Left cardiac atrium (tissue), 4 donors: ENCODE measurements at regions not wholly inside any gene's neighbourhood (a gene's known extent, or its start where the extent isn't known, plus 50 kb on each side); places are given as distances from the start of the nearest gene placed in this dataset.
A peak's percentile ranks its signal among the peaks of the same experiment; 100 is the strongest.
"Not testable (repeated sequence)": the region's sequence is repeated elsewhere in the genome, so short reads cannot be mapped to it uniquely, and the experiment has no call there.

Source experiments
- ATAC-seq, 2 donors: fragments of 200-7000 bp; cut with Tn5 transposase; one replicate each; pipeline ENCODE4 v1.9.1; 2020; ENCODE audit warnings: mild to moderate bottlenecking in 2 of 2, moderate library complexity in 2 of 2
- DNase-seq: peaks from one replicate; pipeline ENCODE4 v3.0.0-alpha.2; 2020
- intact Hi-C, 2 donors: fragments of 100-400 bp; cut with DNase I; formaldehyde crosslinking; loops; one replicate each; pipeline versions ENCODE4 v1.14.1 to v1.15.1; 2022 to 2023
- donor health status: DM: no; HTN: yes; CAD: no.
- donor health status: DM: no; HTN: yes; CAD: no; lungs with severe emphysema.
- donor health status: DM: yes; HTN: yes; CAD: no.
- donor health status: Dilated cardiomyopathy.

DNA sequence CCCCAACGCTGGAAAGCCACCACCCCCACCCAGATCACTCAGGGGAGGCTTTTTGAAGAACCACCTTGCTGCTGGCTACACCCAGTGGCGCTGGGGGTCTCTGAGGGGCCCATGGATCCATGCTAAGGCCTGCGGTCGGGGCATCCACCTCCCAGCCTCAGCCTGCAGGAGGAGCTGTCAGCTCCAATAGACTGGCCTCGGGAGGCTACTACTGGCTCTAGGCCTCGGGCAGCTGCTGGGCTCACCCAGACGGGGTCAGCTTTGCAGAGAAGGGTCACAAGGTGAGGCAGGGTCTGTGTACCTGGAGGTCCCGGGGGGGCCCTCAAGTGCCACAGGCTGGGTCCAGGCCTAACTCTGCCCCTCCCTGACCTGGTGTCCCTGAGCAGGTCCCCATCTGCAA lies 193.7 kb downstream of the OLFM1 start:
- intact Hi-C loops, result no loop called here
- no peak for DNase-seq

DNA sequence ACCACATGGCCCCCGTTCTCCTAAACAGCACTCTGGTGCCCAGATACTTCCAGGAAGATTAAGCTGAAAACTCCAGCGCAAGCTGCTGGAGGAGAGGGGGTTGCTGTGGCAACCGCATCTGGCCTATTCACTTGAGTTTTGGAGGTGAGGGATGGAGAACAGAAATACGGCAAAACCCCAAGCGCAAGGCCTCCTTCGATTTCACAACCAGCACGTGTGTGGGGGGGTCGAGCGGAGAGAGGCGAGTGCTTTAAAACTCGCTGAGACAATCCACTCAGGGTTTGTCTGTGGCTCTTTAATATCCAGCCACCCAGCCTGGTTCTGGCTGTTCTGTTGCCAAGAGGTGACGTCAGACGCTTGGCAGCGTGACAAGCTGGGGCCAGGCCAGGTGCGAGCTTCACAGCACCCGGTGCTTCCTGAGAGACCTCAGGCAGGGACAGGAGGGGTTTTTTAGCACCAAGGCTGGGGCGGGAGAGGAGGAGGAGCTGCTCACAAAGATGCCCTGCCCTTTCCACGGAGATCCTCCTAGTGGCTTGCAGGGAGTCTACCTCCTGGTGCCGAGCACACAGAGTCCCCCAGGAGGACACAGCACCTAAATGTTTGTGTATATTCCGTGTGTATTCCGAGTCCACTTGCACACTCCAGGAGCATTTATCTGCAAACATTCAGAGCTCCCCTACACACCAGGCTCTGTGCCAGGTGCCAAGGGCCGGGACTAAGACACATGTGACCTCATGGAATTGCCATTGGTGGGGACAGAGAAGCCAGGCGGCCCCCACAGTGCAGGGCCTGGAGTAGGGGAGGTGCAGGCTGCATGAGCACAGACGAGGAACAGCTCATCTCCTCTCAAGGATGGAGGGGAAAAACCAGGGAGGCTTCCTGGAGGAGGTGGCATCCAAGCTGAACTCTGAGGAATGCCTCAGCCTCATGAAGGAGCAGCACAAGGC lies 194.6 kb downstream of the OLFM1 start:
- DNase-seq (peak; percentile 63), ATAC-seq (peak; percentile 81 to 83)
- intact Hi-C loops, result no loop called here

More for the DNA sequence above, 193.7 kb downstream of the OLFM1 start:
- ATAC-seq, result no peak

- intact Hi-C loops, result no loop called here
- no peak for ATAC-seq
- no peak for DNase-seq
Observed at GRCh38 chr9:135282808-135283207, 195.3 kb downstream of the OLFM1 start.

- intact Hi-C loops, result no loop called here
- ATAC-seq (no peak), DNase-seq (no peak)
Observed at GRCh38 chr9:135283671-135284070, 195.9 kb upstream of the PPP1R26 start.

DNA sequence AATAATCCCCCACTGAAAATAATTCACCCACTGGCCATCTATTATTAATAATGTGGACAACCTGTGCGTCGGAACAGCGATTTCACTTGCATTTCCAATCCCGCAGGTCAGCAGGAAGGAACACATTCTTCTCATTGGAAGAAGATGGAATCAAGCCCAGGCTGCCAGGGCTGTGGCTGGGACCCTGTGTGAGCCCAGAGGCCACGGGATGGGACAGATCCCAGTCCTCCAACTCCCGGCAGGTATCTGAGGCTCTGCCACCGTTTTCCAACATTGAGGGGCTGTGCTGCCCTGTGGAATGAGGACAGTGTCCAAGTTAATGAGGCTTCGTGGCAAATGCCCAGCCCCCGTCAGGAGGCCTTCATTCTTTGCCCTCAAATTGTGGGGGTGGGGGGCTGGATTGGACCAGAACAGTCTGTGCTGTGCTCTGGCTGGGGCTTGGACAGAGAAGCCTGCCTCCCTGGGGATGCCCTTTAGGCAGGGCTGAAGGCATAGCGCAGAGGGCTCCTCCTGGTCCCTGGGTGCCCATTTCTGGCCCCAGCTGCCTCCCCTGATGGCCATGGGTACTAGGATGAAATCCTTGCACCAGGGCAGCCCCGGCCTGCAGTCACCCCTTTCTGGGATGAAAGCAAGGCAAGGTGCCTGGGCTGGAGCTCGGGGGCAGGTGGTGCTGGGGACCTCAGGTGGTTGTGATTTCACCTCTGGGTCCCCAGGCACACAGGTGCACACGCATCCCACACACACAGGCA lies 195.0 kb upstream of the PPP1R26 start:
- intact Hi-C loops, result no loop called here
- no peak for ATAC-seq
- no peak for DNase-seq

DNA sequence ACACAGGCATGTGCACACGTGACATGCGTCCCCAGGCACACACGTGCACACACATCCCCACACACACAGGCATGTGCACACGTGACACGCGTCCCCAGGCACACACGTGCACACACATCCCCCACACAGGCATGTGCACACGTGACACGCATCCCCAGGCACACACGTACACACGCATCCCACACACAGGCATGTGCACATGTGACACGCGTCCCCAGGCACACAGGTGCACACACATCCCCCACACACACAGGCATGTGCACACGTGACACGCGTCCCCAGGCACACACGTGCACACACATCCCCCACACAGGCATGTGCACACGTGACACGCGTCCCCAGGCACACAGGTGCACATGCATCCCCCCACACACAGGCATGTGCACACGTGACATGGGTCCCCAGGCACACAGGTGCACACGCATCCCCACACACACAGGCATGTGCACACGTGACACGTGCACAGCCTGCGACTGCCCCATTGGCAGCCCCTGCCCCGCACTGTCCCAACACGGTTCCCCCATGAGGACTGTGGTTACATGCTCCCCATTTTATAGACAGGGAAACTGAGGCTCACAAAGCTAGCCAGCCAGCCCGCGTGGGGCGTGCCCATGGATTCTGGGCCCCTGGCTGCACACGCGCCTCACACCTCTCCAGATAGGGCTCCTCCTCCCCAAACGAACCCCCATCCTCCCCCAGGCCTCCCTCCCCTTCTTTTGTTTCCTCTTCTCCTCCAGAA lies 193.2 kb upstream of the PPP1R26 start:
- ATAC-seq, intact Hi-C loops, DNase-seq: not testable (repeated sequence)

- DNase-seq (no peak), ATAC-seq (no peak)
- intact Hi-C loops, result no loop called here
Observed at GRCh38 chr9:135286961-135287360, 192.6 kb upstream of the PPP1R26 start.

GRCh38 chr9:135287627-135288026 lies 192.0 kb upstream of the PPP1R26 start:
- DNase-seq, result no peak
- intact Hi-C loops, result no loop called here
- no peak for ATAC-seq

DNA sequence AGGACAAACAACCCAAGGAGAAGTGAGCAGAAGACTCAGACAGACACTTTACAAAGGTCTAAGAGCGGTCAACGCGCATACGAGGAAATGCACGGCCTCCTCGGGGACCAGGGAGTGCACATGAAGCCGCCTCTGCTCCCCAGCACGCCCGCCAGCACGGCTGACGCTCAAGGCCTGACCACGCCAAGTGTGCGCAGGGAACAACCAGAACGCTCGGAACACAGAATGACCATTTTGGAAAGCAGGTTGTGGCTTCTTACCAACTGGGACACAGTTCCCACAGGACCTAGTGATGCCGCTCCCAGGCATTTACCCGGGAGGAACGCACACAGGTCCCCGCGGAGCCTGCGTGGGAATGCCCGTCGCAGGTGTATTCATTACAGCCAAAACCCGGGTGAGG lies 191.5 kb upstream of the PPP1R26 start:
- ATAC-seq (no peak), DNase-seq (no peak)
- intact Hi-C loops, result no loop called here

DNA sequence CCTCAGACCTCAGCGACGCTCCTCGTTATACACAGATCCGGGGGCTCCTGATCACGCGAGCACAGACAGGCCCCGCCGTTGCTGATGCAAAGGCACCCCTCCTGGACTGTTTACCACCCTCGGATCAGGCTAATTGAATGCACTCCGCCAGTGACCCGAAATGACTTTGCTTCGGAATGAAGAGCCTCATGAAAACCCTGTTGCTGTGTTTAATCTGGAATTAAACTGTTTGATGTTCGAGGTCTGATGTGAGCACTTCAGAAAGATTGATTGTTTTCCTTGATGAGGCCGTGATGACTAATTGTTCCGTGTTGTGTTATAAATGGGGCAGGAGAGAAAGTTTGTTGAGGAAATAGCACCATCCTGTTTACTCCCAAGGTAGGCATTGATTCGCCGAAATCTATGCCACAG lies 190.5 kb upstream of the PPP1R26 start:
- no peak for ATAC-seq
- intact Hi-C loops, result no loop called here
- DNase-seq, result no peak

DNA sequence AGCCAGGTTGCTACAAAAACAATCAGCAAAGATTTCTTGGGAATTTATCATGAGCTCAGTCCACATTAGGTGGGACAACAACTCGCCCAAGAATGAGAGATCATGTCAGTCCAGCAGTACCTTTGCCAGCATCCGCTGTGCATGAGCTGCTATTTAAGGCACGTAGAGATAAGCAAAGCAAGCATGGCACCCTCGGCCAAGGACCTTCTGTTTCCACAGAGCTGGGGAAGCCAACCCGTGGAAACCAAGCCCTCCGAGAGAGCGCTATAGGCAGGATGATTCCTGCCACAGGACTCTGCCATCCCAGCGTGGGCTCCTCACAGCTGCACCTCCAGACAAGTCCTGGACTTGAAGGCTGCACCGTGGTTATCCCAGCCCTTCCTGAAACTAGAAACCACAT lies 189.5 kb upstream of the PPP1R26 start:
- DNase-seq (peak; percentile 54), ATAC-seq (peak; percentile 75 to 89)
- intact Hi-C loops, result no loop called here

- ATAC-seq (no peak), DNase-seq (no peak)
- intact Hi-C loops, result no loop called here
Observed at GRCh38 chr9:135290566-135290965, 189.0 kb upstream of the PPP1R26 start.

DNA sequence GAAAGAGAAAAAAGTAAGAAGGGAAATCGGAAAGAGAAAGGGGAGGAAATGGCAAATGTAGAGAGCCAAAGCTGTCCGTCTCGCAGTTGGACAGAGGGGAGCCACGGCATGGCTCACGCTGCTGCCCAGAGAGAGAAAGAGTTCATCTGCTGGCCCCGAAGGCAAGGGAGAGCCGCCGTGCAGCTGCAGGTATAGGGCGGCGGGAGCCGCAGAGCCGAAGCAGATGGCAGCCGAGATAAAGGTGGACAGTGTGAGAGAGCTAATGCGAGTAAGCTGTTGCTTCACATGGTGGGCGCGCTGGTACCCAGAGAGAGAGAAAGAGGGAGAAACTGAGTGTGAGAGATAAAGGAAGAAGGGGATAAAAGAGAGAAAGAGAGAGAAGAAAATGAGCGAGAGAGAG lies 188.4 kb upstream of the PPP1R26 start:
- no peak for DNase-seq
- intact Hi-C loops, result no loop called here
- ATAC-seq, result no peak

GRCh38 chr9:135294836-135295235 lies 184.7 kb upstream of the PPP1R26 start:
- DNase-seq, result no peak
- intact Hi-C loops, result no loop called here
- ATAC-seq, result no peak

GRCh38 chr9:135295551-135296300 lies 183.9 kb upstream of the PPP1R26 start:
- no peak for DNase-seq
- intact Hi-C loops, result no loop called here
- ATAC-seq, result no peak

DNA sequence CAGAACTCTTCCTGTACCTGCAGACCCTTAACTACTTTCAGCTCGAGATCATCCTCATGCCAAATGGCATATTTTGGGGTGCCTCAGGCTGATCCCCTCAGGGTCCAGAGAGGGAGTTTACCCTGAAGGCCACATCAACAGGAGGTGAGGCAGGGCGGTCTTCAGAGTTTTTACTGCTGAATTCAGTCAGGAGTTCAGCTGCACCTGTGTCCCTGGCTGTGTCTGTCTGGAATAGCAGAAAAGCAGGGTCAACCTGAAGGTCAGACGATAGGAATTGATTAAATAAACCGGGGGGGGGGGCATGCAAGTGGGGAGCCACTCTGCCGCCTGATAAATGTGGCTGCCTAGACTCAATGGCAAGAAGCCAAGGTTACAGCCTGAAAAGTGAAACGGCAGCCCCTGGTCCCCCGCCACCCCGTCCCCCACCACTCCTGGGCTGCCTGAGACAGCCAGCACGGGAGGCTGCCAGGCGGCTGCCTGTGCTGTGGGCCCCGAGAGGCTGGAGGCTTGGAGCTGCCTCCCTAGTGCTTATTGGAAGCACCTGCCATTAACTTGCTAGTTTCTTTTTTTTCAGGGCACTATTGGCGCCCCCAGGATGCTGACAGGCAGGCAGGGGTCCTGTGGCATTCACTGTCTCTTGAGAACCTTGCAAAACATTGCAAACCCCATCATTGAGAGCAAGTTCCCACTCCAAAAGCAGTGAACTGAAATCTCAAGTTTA lies 182.7 kb upstream of the PPP1R26 start:
- intact Hi-C loops, result no loop called here
- DNase-seq, result no peak

GRCh38 chr9:135297456-135298075 lies 182.0 kb upstream of the PPP1R26 start:
- DNase-seq (no peak), ATAC-seq (no peak)
- intact Hi-C loops, result no loop called here

More for the DNA sequence above, 182.7 kb upstream of the PPP1R26 start:
- no peak for ATAC-seq

DNA sequence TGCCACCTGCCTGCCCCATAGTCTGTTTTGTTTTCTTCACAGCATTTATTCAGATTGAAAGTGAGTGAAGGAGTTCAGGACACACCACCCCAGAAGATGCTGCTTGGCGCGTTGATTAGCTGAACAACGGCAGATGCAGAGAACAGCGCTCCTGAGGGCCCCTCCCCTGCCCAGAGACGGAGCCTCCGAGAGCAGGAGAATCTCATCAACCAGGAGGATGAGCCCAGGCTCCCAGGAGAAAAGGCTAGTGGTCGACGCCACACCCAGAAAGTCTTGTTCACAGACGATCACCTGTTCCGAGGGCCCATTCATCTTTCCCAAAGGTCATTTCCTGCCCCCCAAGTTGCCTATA lies 180.4 kb upstream of the PPP1R26 start:
- no peak for DNase-seq
- intact Hi-C loops, result no loop called here
- no peak for ATAC-seq
